Testis (tissue), 2 donors: ENCODE measurements at regions not wholly inside any gene's neighbourhood (a gene's known extent, or its start where the extent isn't known, plus 50 kb on each side); places are given as distances from the start of the nearest gene placed in this dataset.

Experiments
- CTCF ChIP-seq, 3 experiments: fragments of 450-650 bp in 2 of 3; fragments of 200-600 bp in 1 of 3; sonication (generic) in 1 of 3; IDR thresholded peaks; one replicate each; pipeline ENCODE4 v1.5.1; 2016 to 2019; ENCODE audit warnings: antibody characterized with exemption in 3 of 3, mild to moderate bottlenecking in 2 of 3, moderate library complexity in 1 of 3
- POLR2A ChIP-seq: fragments of 450-650 bp; IDR thresholded peaks from one replicate; pipeline ENCODE4 v1.6.1; 2017; ENCODE audit warnings: antibody characterized with exemption, mild to moderate bottlenecking, moderate library complexity

GRCh38 chr3:159655202-159655601 is 333.4 kb upstream of the IL12A start:
- TF ChIP-seq CTCF (IDR thresholded peaks at IDR 0.05) (no peak), POLR2A (no peak)
